AG08396 (cell line): ENCODE measurements at regions not wholly inside any gene's neighbourhood (a gene's known extent, or its start where the extent isn't known, plus 50 kb on each side); places are given as distances from the start of the nearest gene placed in this dataset.
A peak's percentile ranks its signal among the peaks of the same experiment; 100 is the strongest.
"Not testable (repeated sequence)": the region's sequence is repeated elsewhere in the genome, so short reads cannot be mapped to it uniquely, and the experiment has no call there.

ENCODE experiments used
- DNase-seq: peaks from one replicate; pipeline ENCODE4 v3.0.0; 2012; ENCODE audit warnings: low spot score, mixed read lengths

GRCh38 chr6:81906041-81906440 lies 153.6 kb upstream of the TENT5A start:
- no peak for DNase-seq

GRCh38 chr6:81901551-81901966 lies 149.1 kb upstream of the TENT5A start:
- DNase-seq = no peak

GRCh38 chr6:81900616-81901015 lies 148.1 kb upstream of the TENT5A start:
- no peak for DNase-seq

GRCh38 chr6:81897793-81898192 lies 145.3 kb upstream of the TENT5A start:
- no peak for DNase-seq

GRCh38 chr6:81896525-81897503 lies 144.3 kb upstream of the TENT5A start:
- DNase-seq = no peak

- DNase-seq = peak; percentile 26
These were observed 143.2 kb upstream of the TENT5A start for GRCh38 chr6:81895511-81896185.

GRCh38 chr6:81894788-81895271 lies 142.3 kb upstream of the TENT5A start:
- no peak for DNase-seq

GRCh38 chr6:81894306-81894705 lies 141.8 kb upstream of the TENT5A start:
- DNase-seq = peak; percentile 14

GRCh38 chr6:81892891-81893290 lies 140.4 kb upstream of the TENT5A start:
- DNase-seq = no peak

GRCh38 chr6:81891874-81892273 lies 139.4 kb upstream of the TENT5A start:
- DNase-seq = no peak

- DNase-seq = peak; percentile 39
These were observed 138.4 kb upstream of the TENT5A start for GRCh38 chr6:81890846-81891245.

- DNase-seq = no peak
These were observed 137.0 kb upstream of the TENT5A start for GRCh38 chr6:81889377-81890053.

GRCh38 chr6:81886909-81887308 lies 134.4 kb upstream of the TENT5A start:
- not testable (repeated sequence) for DNase-seq

GRCh38 chr6:81886157-81886556 lies 133.7 kb upstream of the TENT5A start:
- DNase-seq = no peak

GRCh38 chr6:81881660-81882059 lies 129.2 kb upstream of the TENT5A start:
- DNase-seq = no peak

- no peak for DNase-seq
These were observed 126.0 kb upstream of the TENT5A start for GRCh38 chr6:81878479-81878878.

GRCh38 chr6:81876971-81877370 lies 124.5 kb upstream of the TENT5A start:
- DNase-seq = no peak

GRCh38 chr6:81875782-81876293 lies 123.4 kb upstream of the TENT5A start:
- DNase-seq = no peak

GRCh38 chr6:81869749-81870508 lies 117.4 kb upstream of the TENT5A start:
- not testable (repeated sequence) for DNase-seq

GRCh38 chr6:81865712-81866111 lies 113.2 kb upstream of the TENT5A start:
- DNase-seq = peak; percentile 71

- no peak for DNase-seq
These were observed 111.6 kb upstream of the TENT5A start for GRCh38 chr6:81864124-81864523.
